RWPE2 (cell line): ENCODE measurements at regions not wholly inside any gene's neighbourhood (a gene's known extent, or its start where the extent isn't known, plus 50 kb on each side); places are given as distances from the start of the nearest gene placed in this dataset.

Source experiments
- ATAC-seq: fragments of 200-7000 bp; cut with Tn5 transposase; 3 replicates; pipeline ENCODE4 v1.9.1; 2021; ENCODE audit warnings: low read depth
- DNase-seq: peaks from one replicate; pipeline ENCODE4 v3.0.0-alpha.2; 2020; ENCODE audit warnings: low spot score
- H3K27ac ChIP-seq: fragments of 450-650 bp; 2 replicates; pipeline ENCODE4 v1.5.1; 2017; ENCODE audit warnings: mild to moderate bottlenecking; ENCODE audit not compliant: poor library complexity, severe bottlenecking
- H3K27me3 ChIP-seq: fragments of 250-450 bp; sonication (Bioruptor Pico); 2 replicates; pipeline ENCODE4 v1.5.1; 2021; ENCODE audit warnings: mild to moderate bottlenecking, moderate library complexity; ENCODE audit not compliant: insufficient read depth, poor library complexity, severe bottlenecking
- H3K36me3 ChIP-seq: fragments of 250-450 bp; sonication (Bioruptor Pico); 2 replicates; pipeline ENCODE4 v1.5.1; 2020; ENCODE audit warnings: low read depth, mild to moderate bottlenecking, moderate library complexity
- H3K4me1 ChIP-seq: fragments of 250-450 bp; sonication (Bioruptor Pico); 2 replicates; pipeline ENCODE4 v1.5.1; 2021; ENCODE audit warnings: mild to moderate bottlenecking, moderate library complexity; ENCODE audit not compliant: insufficient read depth, poor library complexity, severe bottlenecking
- H3K4me3 ChIP-seq: fragments of 250-450 bp; sonication (Bioruptor Pico); 2 replicates; pipeline ENCODE4 v1.5.1; 2021; ENCODE audit warnings: mild to moderate bottlenecking, moderate library complexity; ENCODE audit not compliant: severe bottlenecking
- H3K9me3 ChIP-seq: fragments of 250-450 bp; sonication (Bioruptor Pico); 2 replicates; pipeline ENCODE4 v1.5.1; 2021; ENCODE audit warnings: mild to moderate bottlenecking, moderate library complexity; ENCODE audit not compliant: severe bottlenecking
- CTCF ChIP-seq: fragments of 450-650 bp; IDR thresholded peaks from one replicate; pipeline ENCODE4 v1.5.1; 2017; ENCODE audit warnings: mild to moderate bottlenecking, moderate library complexity; ENCODE audit not compliant: poor library complexity, severe bottlenecking

- Histone ChIP-seq H3K9me3 (no peaks in the 10 kb centered on the region), H3K36me3 (no peaks in the 10 kb centered on the region), H3K4me1 (no peaks in the 10 kb centered on the region), H3K4me3 (no peak overlapping the region), H3K27ac (no peak overlapping the region), H3K27me3 (peaks cover 11% of the 10 kb centered on the region)
- DNase-seq (no peak), ATAC-seq (no peak)
- TF ChIP-seq CTCF, result no peak
Observed at GRCh38 chr1:29823561-29823960, 587.2 kb downstream of the PTPRU start.

- H3K9me3 ChIP-seq, result no peaks in the 10 kb centered on the region
- DNase-seq, result no peak
- H3K27me3 ChIP-seq, result peaks cover 11% of the 10 kb centered on the region
- no peak for TF ChIP-seq CTCF
- no peak for ATAC-seq
- no peak overlapping the region for H3K27ac ChIP-seq
- no peak overlapping the region for H3K4me3 ChIP-seq
- no peaks in the 10 kb centered on the region for H3K36me3 ChIP-seq
- no peaks in the 10 kb centered on the region for H3K4me1 ChIP-seq
Observed at GRCh38 chr1:29821605-29822004, 585.3 kb downstream of the PTPRU start.

DNA sequence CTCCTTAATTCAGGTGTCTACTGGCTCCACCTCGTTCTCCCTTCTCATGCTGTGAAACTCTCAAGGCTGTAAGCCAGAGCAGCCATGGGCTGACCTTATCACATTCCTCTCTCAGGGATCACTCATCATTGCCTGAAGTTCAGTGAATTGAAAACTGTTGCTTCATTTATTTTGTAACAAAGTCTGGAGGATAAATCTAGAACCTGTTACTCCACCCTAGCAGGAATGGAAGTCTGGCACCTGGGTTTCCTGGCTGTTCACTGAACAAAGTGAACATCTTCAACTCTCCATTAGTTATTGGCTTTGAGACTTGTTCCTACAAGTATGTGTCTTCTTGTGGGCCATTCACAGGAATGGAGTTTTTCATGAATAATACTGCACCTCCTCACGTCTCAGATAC lies 584.1 kb downstream of the PTPRU start:
- Histone ChIP-seq H3K36me3 (no peaks in the 10 kb centered on the region), H3K4me1 (no peaks in the 10 kb centered on the region), H3K27me3 (peaks cover 21% of the 10 kb centered on the region), H3K27ac (no peak overlapping the region), H3K4me3 (no peak overlapping the region), H3K9me3 (no peaks in the 10 kb centered on the region)
- ATAC-seq (peak; percentile 31; the same call in 2 of the 3 replicates), DNase-seq (no peak)
- TF ChIP-seq CTCF, result no peak

- TF ChIP-seq CTCF, result no peak
- Histone ChIP-seq H3K27me3 (peaks cover 14% of the 10 kb centered on the region), H3K36me3 (no peaks in the 10 kb centered on the region), H3K27ac (no peak overlapping the region), H3K9me3 (no peaks in the 10 kb centered on the region), H3K4me3 (no peak overlapping the region), H3K4me1 (no peaks in the 10 kb centered on the region)
- DNase-seq (no peak), ATAC-seq (no peak)
Observed at GRCh38 chr1:29812408-29813135, 576.2 kb downstream of the PTPRU start.

- Histone ChIP-seq H3K36me3 (no peaks in the 10 kb centered on the region), H3K27ac (no peak overlapping the region), H3K4me3 (no peak overlapping the region), H3K27me3 (peaks cover 14% of the 10 kb centered on the region), H3K9me3 (no peaks in the 10 kb centered on the region), H3K4me1 (no peaks in the 10 kb centered on the region)
- no peak for DNase-seq
- no peak for ATAC-seq
- TF ChIP-seq CTCF, result no peak
Observed at GRCh38 chr1:29811727-29812407, 575.5 kb downstream of the PTPRU start.
